Transverse colon (tissue), 4 donors: ENCODE measurements at regions not wholly inside any gene's neighbourhood (a gene's known extent, or its start where the extent isn't known, plus 50 kb on each side); places are given as distances from the start of the nearest gene placed in this dataset.

Experiments
- DNase-seq: peaks from one replicate; pipeline ENCODE4 v3.0.0-alpha.2; 2019
- H3K27ac ChIP-seq, 4 donors: fragments of 200-600 bp; sonication (generic); 2 replicates each; pipeline ENCODE4 v1.5.1; 2016 to 2018; ENCODE audit warnings: inconsistent platforms in 4 of 4
- H3K27me3 ChIP-seq: fragments of 200-600 bp; sonication (generic); 2 replicates; pipeline ENCODE4 v1.5.1; 2017; ENCODE audit warnings: inconsistent platforms
- H3K36me3 ChIP-seq, 4 donors: fragments of 200-600 bp; sonication (generic); 2 replicates each; pipeline ENCODE4 v1.5.1; 2017 to 2019; ENCODE audit warnings: inconsistent platforms in 4 of 4
- H3K4me1 ChIP-seq, 4 donors: fragments of 200-600 bp; sonication (generic); 2 replicates each; pipeline ENCODE4 v1.5.1; 2017 to 2020; ENCODE audit warnings: inconsistent platforms in 4 of 4
- H3K4me3 ChIP-seq, 4 donors: fragments of 200-600 bp; sonication (generic); 1 replicate in 1 of 4; 2 replicates in 3 of 4; pipeline versions ENCODE4 v1.5.1 to v1.6.1; 2017 to 2019; ENCODE audit warnings: inconsistent platforms in 4 of 4
- H3K9me3 ChIP-seq, 2 donors: fragments of 200-600 bp; sonication (generic); 2 replicates each; pipeline ENCODE4 v1.5.1; 2017 to 2019; ENCODE audit warnings: inconsistent platforms in 2 of 2
- CTCF ChIP-seq, 5 experiments: fragments of 200-600 bp in 3 of 5; fragments of 450-650 bp in 2 of 5; sonication (generic) in 3 of 5; IDR thresholded peaks; 1 replicate in 2 of 5; 2 replicates in 3 of 5; pipeline ENCODE4 v1.5.1; 2016 to 2017; ENCODE audit warnings: antibody characterized with exemption in 5 of 5, inconsistent platforms in 3 of 5, mild to moderate bottlenecking in 2 of 5, moderate library complexity in 1 of 5
- EP300 ChIP-seq: sonication (generic); formaldehyde crosslinking; IDR thresholded peaks from one replicate; pipeline ENCODE4 v1.6.1; 2017; ENCODE audit warnings: antibody characterized with exemption, low read depth
- POLR2A ChIP-seq: fragments of 450-650 bp; IDR thresholded peaks from one replicate; pipeline ENCODE4 v1.6.1; 2016; ENCODE audit warnings: antibody characterized with exemption, mild to moderate bottlenecking, moderate library complexity
- POLR2AphosphoS5 ChIP-seq, 3 donors: sonication (generic); formaldehyde crosslinking; IDR thresholded peaks; one replicate each; pipeline ENCODE4 v1.6.1; 2016; ENCODE audit warnings: antibody characterized with exemption in 3 of 3
- WGBS, 2 donors: methylation state at CpG; one replicate each; pipeline ENCODE4 v1.1.5; 2018; ENCODE audit warnings: low coverage in 1 of 2; 5-methylcytosine and 5-hydroxymethylcytosine counted together
- in situ Hi-C, 4 donors: fragments of 200-750 bp; cut with MboI; loops; one replicate each; pipeline versions ENCODE4 v1.15.0 to v1.15.1; 2017; ENCODE audit warnings: low sequenced_read_pairs in 3 of 4, low pct_ligation_motif_present in 1 of 4, low pct_unique_long_range_greater_than_20kb in 1 of 4
- intact Hi-C: fragments of 100-400 bp; cut with DNase I; formaldehyde crosslinking; loops from one replicate; pipeline ENCODE4 v1.15.1; 2023; ENCODE audit warnings: low total_unique reads

GRCh38 chr10:44460416-44460815 lies 75.5 kb upstream of the CXCL12 start:
- H3K9me3 ChIP-seq: no peaks in the 10 kb centered on the region
- intact Hi-C loops (no loop called here), in situ Hi-C loops (no loop called here)
- TF ChIP-seq POLR2AphosphoS5 (IDR thresholded peaks at IDR 0.05) (no peak), POLR2A (no peak), CTCF (IDR thresholded peaks at IDR 0.05) (no peak), EP300 (no peak)
- H3K4me3 ChIP-seq: no peak overlapping the region
- H3K4me1 ChIP-seq: peaks cover 0 to 10% (median 0%) of the 10 kb centered on the region in 4 donors
- WGBS, 2 donors: 75 to 100% methylated on average over 1 of the region's 1 CpG
- no peak for DNase-seq
- H3K36me3 ChIP-seq: no peaks in the 10 kb centered on the region
- H3K27me3 ChIP-seq: no peaks in the 10 kb centered on the region
- H3K27ac ChIP-seq: no peak overlapping the region

GRCh38 chr10:44462338-44462914 lies 77.5 kb upstream of the CXCL12 start:
- intact Hi-C loops: no loop called here
- no peaks in the 10 kb centered on the region for H3K9me3 ChIP-seq
- H3K27me3 ChIP-seq: no peaks in the 10 kb centered on the region
- peaks cover 0 to 10% (median 0%) of the 10 kb centered on the region in 4 donors for H3K4me1 ChIP-seq
- H3K4me3 ChIP-seq: no peak overlapping the region
- no peak for DNase-seq
- no peak for TF ChIP-seq EP300
- no peak for TF ChIP-seq POLR2A
- TF ChIP-seq CTCF (IDR thresholded peaks at IDR 0.05): no peak
- in situ Hi-C loops: no loop called here
- no peak overlapping the region for H3K27ac ChIP-seq
- no peaks in the 10 kb centered on the region for H3K36me3 ChIP-seq
- WGBS, 2 donors: 80 to 92% methylated on average over 7 of the region's 7 CpGs

GRCh38 chr10:44463511-44464121 lies 78.7 kb upstream of the CXCL12 start:
- TF ChIP-seq POLR2AphosphoS5 (IDR thresholded peaks at IDR 0.05): no peak
- TF ChIP-seq EP300: no peak
- no peak for TF ChIP-seq CTCF (IDR thresholded peaks at IDR 0.05)
- TF ChIP-seq POLR2A: no peak
- DNase-seq: no peak
- 47% methylated on average over 6 of the region's 6 CpGs; no CpG with 5 or more reads in 1 of the 2 donors for WGBS, 2 donors
- intact Hi-C loops (no loop called here), in situ Hi-C loops (no loop called here)
- Histone ChIP-seq H3K27ac (no peak overlapping the region), H3K27me3 (no peaks in the 10 kb centered on the region), H3K4me1 (peaks cover 0 to 10% (median 0%) of the 10 kb centered on the region in 4 donors), H3K9me3 (no peaks in the 10 kb centered on the region), H3K36me3 (no peaks in the 10 kb centered on the region), H3K4me3 (no peak overlapping the region)

GRCh38 chr10:44464503-44464902 lies 79.6 kb upstream of the CXCL12 start:
- H3K9me3 ChIP-seq: no peaks in the 10 kb centered on the region
- no peaks in the 10 kb centered on the region for H3K27me3 ChIP-seq
- in situ Hi-C loops: no loop called here
- H3K4me3 ChIP-seq: no peak overlapping the region
- peaks cover 0 to 3% (median 0%) of the 10 kb centered on the region in 4 donors for H3K4me1 ChIP-seq
- WGBS, 2 donors: 36 to 44% methylated on average over 2 of the region's 2 CpGs
- intact Hi-C loops: no loop called here
- no peak overlapping the region for H3K27ac ChIP-seq
- TF ChIP-seq CTCF (IDR thresholded peaks at IDR 0.05) (no peak), EP300 (no peak), POLR2AphosphoS5 (IDR thresholded peaks at IDR 0.05) (no peak), POLR2A (no peak)
- DNase-seq: no peak
- H3K36me3 ChIP-seq: no peaks in the 10 kb centered on the region
